GM19023 (cell line): ENCODE measurements at regions not wholly inside any gene's neighbourhood (a gene's known extent, or its start where the extent isn't known, plus 50 kb on each side); places are given as distances from the start of the nearest gene placed in this dataset.

Source experiments
- ATAC-seq: cut with Tn5 transposase; IDR thresholded peaks from one replicate; pipeline ENCODE4 v1.9.1; 2021; ENCODE audit warnings: mild to moderate bottlenecking, moderate library complexity; ENCODE audit not compliant: unreplicated experiment

GRCh38 chr12:34188974-34189373, 166.7 kb downstream of the ALG10 start:
- no peak for ATAC-seq

- no peak for ATAC-seq
Observed at GRCh38 chr12:34190054-34190453, 167.8 kb downstream of the ALG10 start.

DNA sequence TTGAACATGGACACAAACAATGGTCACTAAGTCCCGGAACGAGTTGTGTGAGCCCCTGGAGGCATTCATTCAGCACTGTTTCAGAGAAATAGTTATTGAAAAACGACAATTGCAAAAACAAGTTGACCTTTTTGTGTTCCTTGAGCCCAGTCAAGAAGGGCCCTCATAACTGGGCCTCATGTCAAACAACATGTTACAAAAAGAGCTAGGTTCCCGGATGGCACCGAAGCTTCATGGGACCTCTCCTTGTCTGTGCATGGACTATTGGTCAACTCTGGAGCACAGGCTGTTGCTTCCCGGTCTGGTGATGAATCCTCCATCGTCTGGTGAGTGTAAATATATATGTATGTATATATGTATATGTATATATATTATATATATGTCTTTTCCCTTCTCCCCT, 176.6 kb downstream of the ALG10 start:
- ATAC-seq = no peak

GRCh38 chr12:34203866-34204620, 181.7 kb downstream of the ALG10 start:
- ATAC-seq = no peak

DNA sequence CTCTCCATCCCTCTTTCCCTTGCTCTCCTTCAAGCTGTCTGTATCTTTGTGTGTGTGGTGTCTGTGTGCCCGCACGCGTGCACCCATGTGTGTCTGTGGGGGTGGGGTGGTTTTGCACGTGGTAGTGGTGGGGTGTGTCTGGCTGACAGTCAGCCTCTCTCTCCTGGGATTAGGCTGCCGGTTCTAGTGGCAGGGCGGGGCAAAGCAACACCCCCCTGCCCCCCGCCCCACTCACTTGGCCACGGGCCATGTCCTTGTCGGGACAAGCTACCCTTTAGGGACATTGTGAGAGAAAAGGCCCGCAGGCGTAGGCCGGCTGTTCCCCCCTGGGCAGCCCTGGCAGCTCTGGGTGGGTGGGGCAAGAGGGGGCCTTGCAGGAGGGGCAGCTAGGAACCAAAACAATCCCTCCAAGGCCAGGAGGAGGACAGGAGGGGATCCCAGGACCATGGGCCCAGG, 182.6 kb downstream of the ALG10 start:
- no peak for ATAC-seq

GRCh38 chr12:34205401-34205800, 183.1 kb downstream of the ALG10 start:
- no peak for ATAC-seq

DNA sequence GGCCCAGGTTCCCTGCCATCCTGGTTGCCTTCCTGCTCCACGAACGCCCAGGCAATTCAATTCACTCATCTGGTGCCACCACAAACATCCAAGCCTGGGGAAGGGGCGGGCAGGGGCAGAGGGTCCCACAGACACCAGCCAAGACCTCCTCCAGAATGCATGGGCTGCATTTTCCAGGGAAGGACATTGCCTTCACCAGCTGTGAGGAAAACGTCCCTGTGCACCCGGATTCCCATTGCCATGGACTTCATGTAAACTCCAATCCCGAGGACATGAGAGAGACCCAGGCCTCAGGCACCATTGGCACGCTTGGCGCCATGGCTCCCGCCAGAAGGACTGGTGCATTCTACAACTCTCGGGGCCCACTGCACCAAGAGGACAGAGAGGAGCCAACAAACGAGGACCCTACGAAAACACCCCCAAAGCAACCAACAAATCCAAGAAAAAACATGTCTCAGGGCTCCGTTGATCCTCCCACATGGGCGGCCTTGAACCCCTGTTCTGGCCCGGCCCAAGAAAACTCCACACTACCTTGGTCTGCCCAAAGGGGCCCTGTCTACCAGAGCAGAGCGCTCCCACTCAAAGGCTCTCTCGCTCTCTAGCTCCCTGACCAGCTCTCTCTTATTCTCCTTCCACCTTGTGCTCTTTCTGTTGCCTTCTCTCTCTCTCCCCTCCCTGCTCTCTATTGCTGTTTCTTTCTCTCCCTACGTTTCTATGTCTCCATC, 183.9 kb downstream of the ALG10 start:
- no peak for ATAC-seq

DNA sequence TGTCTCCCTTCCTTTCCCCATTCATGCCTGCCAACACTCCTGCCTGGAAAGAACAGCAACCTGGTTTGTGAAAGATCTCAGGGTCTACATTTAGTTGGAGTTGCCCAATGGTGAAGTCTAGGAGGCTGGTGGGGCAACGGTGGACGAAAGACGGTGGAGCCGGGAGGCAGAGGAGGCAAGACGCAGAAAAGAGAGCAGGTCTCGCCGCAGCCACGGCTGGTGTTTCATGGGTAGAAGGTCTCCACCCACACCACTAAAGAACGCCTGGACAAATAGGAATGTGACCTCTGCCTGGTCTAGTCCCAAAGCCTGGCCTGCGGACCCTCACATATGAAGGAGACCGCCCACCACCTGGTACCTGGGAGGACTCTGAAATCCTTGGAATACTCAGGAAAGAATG, 185.6 kb downstream of the ALG10 start:
- ATAC-seq = no peak

GRCh38 chr12:34208331-34209258, 186.3 kb downstream of the ALG10 start:
- ATAC-seq = no peak

DNA sequence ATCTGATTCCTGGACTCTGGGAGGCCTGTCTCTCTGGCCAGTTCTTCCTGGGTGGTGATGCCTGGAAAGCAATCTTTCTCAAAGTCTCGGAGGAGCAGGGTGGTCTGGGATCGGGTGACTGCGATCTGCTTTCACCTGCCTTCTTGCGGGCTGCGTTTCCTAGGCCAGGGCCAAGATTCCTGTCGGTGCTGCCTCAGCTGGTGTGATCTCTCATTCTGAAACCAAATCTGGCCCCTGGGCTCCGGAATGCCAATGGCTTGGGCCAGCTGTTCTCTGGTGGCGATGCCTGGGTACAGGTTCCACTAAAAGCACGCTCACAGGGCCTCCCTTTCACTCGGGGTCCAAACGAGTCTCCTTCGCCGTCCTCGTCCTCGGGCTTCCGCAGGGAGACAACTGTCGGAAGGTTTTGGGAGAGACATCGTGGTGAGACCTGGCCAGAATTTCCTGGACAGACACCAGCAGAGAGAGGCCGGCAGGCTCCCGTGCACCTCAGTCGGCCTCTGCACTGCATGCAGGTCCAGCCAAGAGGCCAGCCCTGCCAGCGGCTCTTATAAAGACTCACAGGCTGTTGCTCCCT, 187.1 kb downstream of the ALG10 start:
- ATAC-seq = no peak

DNA sequence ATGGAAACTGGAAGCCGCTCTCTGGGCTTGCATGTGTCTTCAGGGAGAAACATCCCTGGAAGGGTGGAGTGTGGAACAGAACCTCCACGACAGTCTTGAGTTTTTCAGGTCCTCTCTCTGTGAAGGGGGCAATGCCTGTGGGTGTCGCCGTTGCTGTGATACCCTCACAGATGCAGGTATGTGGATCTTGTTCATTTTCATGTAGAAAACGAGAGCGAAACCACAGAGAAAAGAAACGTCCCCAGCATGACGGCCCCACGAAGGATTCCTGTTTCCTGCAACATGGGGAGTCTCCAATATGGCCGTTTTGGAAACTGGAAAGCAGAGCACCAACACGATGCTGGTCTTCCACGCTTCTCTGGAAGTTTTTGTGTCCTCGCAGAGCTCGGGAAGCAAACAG, 187.9 kb downstream of the ALG10 start:
- ATAC-seq = no peak

DNA sequence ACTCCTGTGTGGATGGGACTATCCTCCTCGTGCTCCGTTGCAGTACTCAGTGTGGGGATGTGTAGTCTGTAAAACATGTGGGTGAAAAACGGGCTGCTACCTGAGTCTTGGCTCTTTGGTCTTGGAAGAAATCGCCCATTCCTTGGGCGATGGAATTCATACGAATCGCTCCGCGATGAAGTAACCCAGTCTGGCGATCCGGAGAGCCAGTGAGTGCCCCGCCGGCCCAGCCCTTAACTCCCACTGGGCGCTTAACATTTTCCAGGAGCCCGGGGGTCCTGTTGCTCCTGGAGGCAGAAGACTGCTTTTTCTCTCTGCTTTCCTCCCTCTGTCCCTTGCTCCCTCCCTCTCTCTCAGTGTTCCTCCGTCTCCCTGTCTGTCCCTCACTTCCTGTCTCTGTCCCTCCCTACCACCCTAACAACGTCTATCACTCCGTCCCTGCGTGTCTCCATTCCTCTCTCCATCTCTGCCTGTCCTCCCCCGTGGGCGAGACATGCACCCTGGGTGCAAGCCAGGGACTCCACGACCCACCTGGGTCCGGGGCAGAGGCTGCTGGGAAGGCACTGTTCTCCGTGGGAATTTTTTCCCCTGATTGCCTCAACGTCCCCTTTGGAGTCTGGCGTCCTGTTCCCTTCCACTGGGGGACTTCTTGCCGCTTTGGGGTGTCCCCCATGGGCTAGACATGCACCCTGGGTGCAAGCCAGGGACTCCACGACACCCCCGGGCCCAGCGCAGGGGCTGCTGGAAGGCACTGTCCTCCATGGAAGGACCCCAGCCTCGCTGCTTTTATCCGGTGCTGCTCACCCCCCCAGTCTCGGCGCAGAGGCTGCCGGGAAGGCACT, 188.6 kb downstream of the ALG10 start:
- ATAC-seq = no peak

DNA sequence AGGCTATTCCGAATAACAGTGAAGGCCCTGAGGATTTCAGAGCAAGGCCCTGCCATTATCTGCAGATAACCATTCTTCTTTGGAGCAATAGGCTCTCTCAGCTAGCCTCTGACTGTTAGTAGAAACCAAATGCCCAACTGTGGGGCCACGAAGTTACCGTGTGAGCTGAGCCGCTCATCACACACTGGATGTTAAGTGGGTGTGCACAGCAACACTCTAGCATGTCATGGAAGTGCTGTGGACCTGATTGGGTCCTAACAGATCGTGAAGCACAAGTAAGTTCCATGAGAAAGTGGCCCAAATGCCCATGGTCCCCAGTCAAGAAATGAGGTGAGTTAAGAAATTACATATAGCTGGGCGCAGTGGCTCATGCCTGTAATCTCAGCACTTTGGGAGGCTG, 190.4 kb downstream of the ALG10 start:
- no peak for ATAC-seq

GRCh38 chr12:34214011-34214410, 191.7 kb downstream of the ALG10 start:
- ATAC-seq = no peak

GRCh38 chr12:34215213-34215892, 193.1 kb downstream of the ALG10 start:
- ATAC-seq = no peak

- no peak for ATAC-seq
Observed at GRCh38 chr12:34215893-34216285, 193.6 kb downstream of the ALG10 start.

GRCh38 chr12:34217660-34218059, 195.4 kb downstream of the ALG10 start:
- no peak for ATAC-seq

DNA sequence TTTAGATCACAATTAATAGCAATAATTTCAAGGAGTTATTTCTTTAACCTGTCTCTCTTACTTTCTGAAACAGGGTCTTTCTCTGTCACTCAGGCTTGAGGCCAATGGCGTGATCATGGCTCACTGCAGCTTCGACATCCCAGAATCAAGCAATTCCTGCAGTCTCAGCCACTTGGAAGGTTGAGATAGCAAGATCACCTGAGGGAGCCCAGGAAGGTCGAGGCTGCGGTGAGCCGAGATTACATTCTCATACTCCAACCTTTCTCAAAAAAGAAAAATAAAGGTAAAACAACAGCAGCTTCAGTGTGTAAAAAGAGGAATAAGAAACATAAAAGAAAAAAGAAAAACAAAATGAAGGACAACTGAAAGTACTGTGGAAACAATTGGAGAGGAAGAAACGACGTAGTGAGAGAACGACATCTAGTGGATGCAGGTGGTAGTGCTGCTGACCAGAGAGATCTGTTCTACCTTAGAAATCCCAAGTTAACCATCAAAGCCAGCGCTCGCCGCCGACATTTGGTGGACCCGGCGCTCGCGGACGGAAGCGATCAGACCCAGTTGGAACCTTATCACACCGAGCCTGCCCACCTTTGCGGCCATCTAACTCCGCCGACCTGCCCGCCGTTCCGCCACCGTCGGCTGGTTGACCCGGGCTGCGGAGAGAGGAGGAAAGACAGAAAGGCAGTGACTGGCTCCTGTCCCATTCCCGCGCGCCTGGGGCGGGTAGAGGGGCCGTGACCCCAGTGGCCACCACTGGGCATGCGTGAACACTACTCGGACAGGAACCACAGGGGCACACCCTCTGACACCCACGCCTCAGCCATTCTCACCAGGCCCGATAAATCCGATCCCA, 196.1 kb downstream of the ALG10 start:
- peak; percentile 80 for ATAC-seq
